Esophagus squamous epithelium (tissue), 5 donors: ENCODE measurements at regions not wholly inside any gene's neighbourhood (a gene's known extent, or its start where the extent isn't known, plus 50 kb on each side); places are given as distances from the start of the nearest gene placed in this dataset.

Experiments used
- DNase-seq: peaks from one replicate; lab custom pipeline; 2025; lab: John Stamatoyannopoulos, UW
- H3K27ac ChIP-seq, 4 donors: fragments of 200-600 bp; sonication (generic); one replicate each; pipeline ENCODE4 v1.5.1; 2016 to 2019; ENCODE audit warnings: mild to moderate bottlenecking in 1 of 4
- H3K27me3 ChIP-seq, 4 donors: fragments of 200-600 bp; sonication (generic); 1 replicate in 3 of 4; 2 replicates in 1 of 4; pipeline versions ENCODE4 v1.5.1 to v1.6.0; 2017 to 2021; ENCODE audit warnings: antibody characterized with exemption in 1 of 4
- H3K36me3 ChIP-seq, 3 donors: fragments of 200-600 bp; sonication (generic); one replicate each; pipeline ENCODE4 v1.5.1; 2016 to 2019
- H3K4me1 ChIP-seq, 3 donors: fragments of 200-600 bp; sonication (generic); one replicate each; pipeline ENCODE4 v1.5.1; 2017 to 2019
- H3K4me3 ChIP-seq, 4 donors: fragments of 200-600 bp; sonication (generic); 1 replicate in 3 of 4; 2 replicates in 1 of 4; pipeline ENCODE4 v1.5.1; 2016 to 2019; ENCODE audit warnings: mild to moderate bottlenecking in 2 of 4, moderate library complexity in 1 of 4
- H3K9me3 ChIP-seq, 3 donors: fragments of 200-600 bp; sonication (generic); one replicate each; pipeline ENCODE4 v1.5.1; 2016 to 2019
- CTCF ChIP-seq, 6 experiments: fragments of 450-650 bp in 4 of 6; fragments of 200-600 bp in 2 of 6; sonication (generic) in 2 of 6; IDR thresholded peaks; one replicate each; pipeline ENCODE4 v1.5.1; 2016 to 2019; ENCODE audit warnings: antibody characterized with exemption in 6 of 6, mild to moderate bottlenecking in 4 of 6, moderate library complexity in 4 of 6
- POLR2A ChIP-seq, 4 donors: fragments of 450-650 bp; IDR thresholded peaks; one replicate each; pipeline ENCODE4 v1.6.1; 2017; ENCODE audit warnings: antibody characterized with exemption in 4 of 4, mild to moderate bottlenecking in 4 of 4, moderate library complexity in 3 of 4
- WGBS, 2 donors: methylation state at CpG; one replicate each; pipeline ENCODE4 v1.1.5; 2018; 5-methylcytosine and 5-hydroxymethylcytosine counted together
- intact Hi-C: fragments of 100-400 bp; cut with DNase I; formaldehyde crosslinking; loops from one replicate; pipeline ENCODE4 v1.15.0; 2022
- donor health status: DM: yes; HTN: yes; CAD: no.

GRCh38 chr2:104340162-104340561, 513.8 kb upstream of the POU3F3 start:
- 77 to 79% methylated on average over 4 of the region's 4 CpGs for WGBS, 2 donors
- DNase-seq: no peak
- Histone ChIP-seq H3K9me3 (no peaks in the 10 kb centered on the region), H3K27ac (no peak overlapping the region), H3K27me3 (no peaks in the 10 kb centered on the region), H3K4me1 (no peaks in the 10 kb centered on the region), H3K36me3 (no peaks in the 10 kb centered on the region), H3K4me3 (no peak overlapping the region)
- TF ChIP-seq CTCF (IDR thresholded peaks at IDR 0.05): no peak
- TF ChIP-seq POLR2A (IDR thresholded peaks at IDR 0.05): no peak
- intact Hi-C loops: no loop called here

GRCh38 chr2:104340879-104341828, 512.8 kb upstream of the POU3F3 start:
- TF ChIP-seq CTCF (IDR thresholded peaks at IDR 0.05) (no peak), POLR2A (IDR thresholded peaks at IDR 0.05) (no peak)
- Histone ChIP-seq H3K27me3 (no peaks in the 10 kb centered on the region), H3K9me3 (no peaks in the 10 kb centered on the region), H3K27ac (no peak overlapping the region), H3K4me3 (no peak overlapping the region), H3K4me1 (no peaks in the 10 kb centered on the region), H3K36me3 (no peaks in the 10 kb centered on the region)
- intact Hi-C loops: no loop called here
- WGBS, 2 donors: 61 to 63% methylated on average over 2 of the region's 2 CpGs
- no peak for DNase-seq

GRCh38 chr2:104344306-104344705, 509.6 kb upstream of the POU3F3 start:
- no peaks in the 10 kb centered on the region for H3K36me3 ChIP-seq
- no peak overlapping the region for H3K4me3 ChIP-seq
- H3K4me1 ChIP-seq: no peaks in the 10 kb centered on the region
- intact Hi-C loops: no loop called here
- WGBS, 2 donors: 29 to 31% methylated on average over 5 of the region's 5 CpGs
- no peaks in the 10 kb centered on the region for H3K27me3 ChIP-seq
- no peak for DNase-seq
- H3K27ac ChIP-seq: no peak overlapping the region
- no peaks in the 10 kb centered on the region for H3K9me3 ChIP-seq
- TF ChIP-seq POLR2A (IDR thresholded peaks at IDR 0.05) (no peak), CTCF (IDR thresholded peaks at IDR 0.05) (no peak)

- intact Hi-C loops: no loop called here
- no peak for TF ChIP-seq CTCF (IDR thresholded peaks at IDR 0.05)
- no peak for TF ChIP-seq POLR2A (IDR thresholded peaks at IDR 0.05)
These were observed 508.9 kb upstream of the POU3F3 start for GRCh38 chr2:104344985-104345384.

GRCh38 chr2:104358122-104358521, 495.8 kb upstream of the POU3F3 start:
- WGBS, 2 donors: 54 to 56% methylated on average over 4 to 5 of the region's 5 CpGs

More at GRCh38 chr2:104344985-104345384, 508.9 kb upstream of the POU3F3 start:
- no peaks in the 10 kb centered on the region for H3K27me3 ChIP-seq
- H3K4me1 ChIP-seq: no peaks in the 10 kb centered on the region
- H3K36me3 ChIP-seq: no peaks in the 10 kb centered on the region
- H3K4me3 ChIP-seq: no peak overlapping the region
- 40 to 60% methylated on average over 2 of the region's 2 CpGs for WGBS, 2 donors
- no peak overlapping the region for H3K27ac ChIP-seq
- DNase-seq: no peak
- no peaks in the 10 kb centered on the region for H3K9me3 ChIP-seq

More at GRCh38 chr2:104358122-104358521, 495.8 kb upstream of the POU3F3 start:
- H3K27me3 ChIP-seq: no peaks in the 10 kb centered on the region
- H3K4me1 ChIP-seq: no peaks in the 10 kb centered on the region
- intact Hi-C loops: no loop called here
- no peaks in the 10 kb centered on the region for H3K9me3 ChIP-seq
- TF ChIP-seq CTCF (IDR thresholded peaks at IDR 0.05) (no peak), POLR2A (IDR thresholded peaks at IDR 0.05) (no peak)
- no peak for DNase-seq
- H3K27ac ChIP-seq: no peak overlapping the region
- no peaks in the 10 kb centered on the region for H3K36me3 ChIP-seq
- no peak overlapping the region for H3K4me3 ChIP-seq
